Caco-2 (cell line): ENCODE measurements at regions not wholly inside any gene's neighbourhood (a gene's known extent, or its start where the extent isn't known, plus 50 kb on each side); places are given as distances from the start of the nearest gene placed in this dataset.

Experiments
- BruUV-seq: library from RNA; stranded (reverse); fragments of 400-500 nt; replicated peaks from 2 replicates; lab custom pipeline; 2021; lab: Mats Ljungman, UMichigan
- CTCF ChIA-PET: fragments of 300-600 bp; sonication (Branson Sonifier 250); formaldehyde crosslinking; loops from one replicate; lab custom pipeline; 2022; ENCODE audit warnings: antibody characterized with exemption; lab: Charles Lee
- POLR2A ChIA-PET: fragments of 300-600 bp; sonication (Branson Sonifier 250); formaldehyde crosslinking; loops from one replicate; lab custom pipeline; 2022; ENCODE audit warnings: antibody characterized with exemption; lab: Charles Lee
- DNase-seq, 2 experiments: peaks; one replicate each; pipeline versions ENCODE4 v3.0.0 to v3.0.0-alpha.2; 2020 to 2022
- H3K27me3 ChIP-seq: replicated peaks from 2 replicates; pipeline ENCODE4 v1.6.0; 2011; ENCODE audit warnings: low read length; ENCODE audit not compliant: control insufficient read depth, insufficient read depth
- H3K36me3 ChIP-seq: 2 replicates; pipeline ENCODE4 v1.5.1; 2011; ENCODE audit warnings: low read length; ENCODE audit not compliant: control insufficient read depth, insufficient read depth
- H3K4me1 ChIP-seq: fragments of 250-450 bp; sonication (Bioruptor Pico); 2 replicates; pipeline ENCODE4 v1.5.1; 2020; ENCODE audit warnings: mild to moderate bottlenecking
- H3K4me3 ChIP-seq: 2 replicates; pipeline ENCODE4 v1.5.1; 2011; ENCODE audit warnings: low read depth, mild to moderate bottlenecking, control low read depth, low read length
- H3K9me3 ChIP-seq: fragments of 250-450 bp; sonication (Bioruptor Pico); 2 replicates; pipeline ENCODE4 v1.5.1; 2020; ENCODE audit warnings: mild to moderate bottlenecking, moderate library complexity
- H3K27ac Mint-ChIP-seq: one replicate; pipeline ENCODE4 v1.8.0; 2022; ENCODE audit warnings: mixed read lengths; ENCODE audit not compliant: unreplicated experiment
- H3K27me3 Mint-ChIP-seq: one replicate; pipeline ENCODE4 v1.8.0; 2022; ENCODE audit warnings: mixed read lengths; ENCODE audit not compliant: insufficient read depth, unreplicated experiment
- H3K36me3 Mint-ChIP-seq: one replicate; pipeline ENCODE4 v1.8.0; 2022; ENCODE audit warnings: mild to moderate bottlenecking, mixed read lengths; ENCODE audit not compliant: insufficient read depth, unreplicated experiment
- H3K4me1 Mint-ChIP-seq: one replicate; pipeline ENCODE4 v1.8.0; 2022; ENCODE audit warnings: low read depth, mixed read lengths; ENCODE audit not compliant: unreplicated experiment
- H3K4me3 Mint-ChIP-seq: one replicate; pipeline ENCODE4 v1.8.0; 2022; ENCODE audit warnings: mild to moderate bottlenecking, moderate library complexity, mixed read lengths; ENCODE audit not compliant: unreplicated experiment
- H3K9me3 Mint-ChIP-seq: one replicate; pipeline ENCODE4 v1.8.0; 2022; ENCODE audit warnings: mixed read lengths; ENCODE audit not compliant: unreplicated experiment
- intact Hi-C: fragments of 100-400 bp; cut with micrococcal nuclease; formaldehyde crosslinking; loops from one replicate; pipeline ENCODE4 v1.10.0; 2022; ENCODE audit not compliant: unreplicated experiment
- TF ChIP-seq, protein P1 (sequence below), 2 experiments: fragments of 200-600 bp in 1 of 2; IDR thresholded peaks; 1 replicate in 1 of 2; 2 replicates in 1 of 2; pipeline versions ENCODE4 v1.5.1 to v1.8.0; 2011 to 2022; ENCODE audit warnings: antibody characterized with exemption in 1 of 2, control low read depth in 1 of 2, inconsistent platforms in 1 of 2, low read depth in 1 of 2, low read length in 1 of 2, mild to moderate bottlenecking in 1 of 2, moderate library complexity in 1 of 2; ENCODE audit not compliant: insufficient read depth in 1 of 2, severe bottlenecking in 1 of 2, unreplicated experiment in 1 of 2

DNA sequence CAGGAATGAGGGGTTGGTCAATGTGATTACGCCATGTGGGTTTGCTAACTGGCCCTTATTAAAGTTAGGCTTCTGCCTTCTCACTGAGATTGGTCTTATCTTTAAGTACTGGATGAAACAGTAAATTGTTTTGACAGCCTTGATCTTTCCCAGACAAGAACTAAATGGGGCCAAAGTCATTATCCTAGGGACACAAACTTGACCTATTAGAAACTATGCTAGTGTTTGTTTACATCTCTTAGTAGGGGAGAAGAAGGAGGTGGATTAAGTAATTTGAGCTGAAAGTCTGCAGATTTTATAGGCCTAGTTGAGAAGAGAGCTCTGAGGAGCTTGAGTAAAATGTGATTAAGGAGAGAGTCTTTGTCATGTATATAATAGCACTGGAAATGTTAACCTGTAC lies 386.9 kb downstream of the HTR7 start:
- no peaks in the 10 kb centered on the region for H3K4me1 ChIP-seq
- Mint-ChIP-seq H3K36me3 (no peaks in the 10 kb centered on the region), H3K4me3 (no peak overlapping the region), H3K9me3 (no peaks in the 10 kb centered on the region), H3K27ac (no peak overlapping the region), H3K4me1 (no peaks in the 10 kb centered on the region), H3K27me3 (no peaks in the 10 kb centered on the region)
- H3K27me3 ChIP-seq, result no peaks in the 10 kb centered on the region
- no peak overlapping the region for H3K4me3 ChIP-seq
- TF ChIP-seq, protein P1, sequence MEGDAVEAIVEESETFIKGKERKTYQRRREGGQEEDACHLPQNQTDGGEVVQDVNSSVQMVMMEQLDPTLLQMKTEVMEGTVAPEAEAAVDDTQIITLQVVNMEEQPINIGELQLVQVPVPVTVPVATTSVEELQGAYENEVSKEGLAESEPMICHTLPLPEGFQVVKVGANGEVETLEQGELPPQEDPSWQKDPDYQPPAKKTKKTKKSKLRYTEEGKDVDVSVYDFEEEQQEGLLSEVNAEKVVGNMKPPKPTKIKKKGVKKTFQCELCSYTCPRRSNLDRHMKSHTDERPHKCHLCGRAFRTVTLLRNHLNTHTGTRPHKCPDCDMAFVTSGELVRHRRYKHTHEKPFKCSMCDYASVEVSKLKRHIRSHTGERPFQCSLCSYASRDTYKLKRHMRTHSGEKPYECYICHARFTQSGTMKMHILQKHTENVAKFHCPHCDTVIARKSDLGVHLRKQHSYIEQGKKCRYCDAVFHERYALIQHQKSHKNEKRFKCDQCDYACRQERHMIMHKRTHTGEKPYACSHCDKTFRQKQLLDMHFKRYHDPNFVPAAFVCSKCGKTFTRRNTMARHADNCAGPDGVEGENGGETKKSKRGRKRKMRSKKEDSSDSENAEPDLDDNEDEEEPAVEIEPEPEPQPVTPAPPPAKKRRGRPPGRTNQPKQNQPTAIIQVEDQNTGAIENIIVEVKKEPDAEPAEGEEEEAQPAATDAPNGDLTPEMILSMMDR (IDR thresholded peaks at IDR 0.05; ENCODE audit: insufficient read depth in 1 of 2, low read depth in 1 of 2, low read length in 1 of 2, severe bottlenecking in 1 of 2, unreplicated experiment in 1 of 2), result no peak
- CTCF ChIA-PET, result no interaction called here
- no peaks in the 10 kb centered on the region for H3K9me3 ChIP-seq
- no peaks in the 10 kb centered on the region for H3K36me3 ChIP-seq
- no TSS peak for BruUV-seq
- intact Hi-C loops, result no loop called here
- POLR2A ChIA-PET, result no interaction called here
- no peak for DNase-seq

DNA sequence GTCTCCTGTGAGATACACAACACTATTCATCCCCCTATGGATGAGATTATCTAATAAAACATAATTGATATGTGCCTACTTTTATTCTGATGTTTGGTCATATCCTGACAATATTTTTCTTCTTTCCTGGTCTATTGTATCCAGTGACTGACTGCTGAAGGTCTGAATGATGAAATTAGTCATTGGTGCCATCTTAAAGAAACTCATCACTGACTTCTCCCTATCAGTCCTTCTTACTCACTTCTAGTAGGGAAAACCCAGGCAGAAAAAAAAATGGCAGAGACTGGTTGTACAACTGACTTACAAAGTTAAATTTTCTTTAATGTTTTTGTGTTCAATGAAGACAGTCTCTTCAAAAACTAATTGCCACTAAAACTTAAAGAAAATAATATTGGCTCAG lies 377.4 kb downstream of the HTR7 start:
- Histone ChIP-seq H3K27me3 (no peaks in the 10 kb centered on the region), H3K4me1 (no peaks in the 10 kb centered on the region), H3K9me3 (no peaks in the 10 kb centered on the region), H3K4me3 (no peak overlapping the region), H3K36me3 (no peaks in the 10 kb centered on the region)
- Mint-ChIP-seq H3K27me3 (no peaks in the 10 kb centered on the region), H3K4me3 (no peak overlapping the region), H3K4me1 (no peaks in the 10 kb centered on the region), H3K9me3 (no peaks in the 10 kb centered on the region), H3K27ac (no peak overlapping the region), H3K36me3 (no peaks in the 10 kb centered on the region)
- POLR2A ChIA-PET, result no interaction called here
- BruUV-seq, result no TSS peak
- DNase-seq, result no peak
- CTCF ChIA-PET, result no interaction called here
- intact Hi-C loops, result no loop called here
- TF ChIP-seq, protein P1 (IDR thresholded peaks at IDR 0.05; ENCODE audit: insufficient read depth in 1 of 2, low read depth in 1 of 2, low read length in 1 of 2, severe bottlenecking in 1 of 2, unreplicated experiment in 1 of 2), result no peak

DNA sequence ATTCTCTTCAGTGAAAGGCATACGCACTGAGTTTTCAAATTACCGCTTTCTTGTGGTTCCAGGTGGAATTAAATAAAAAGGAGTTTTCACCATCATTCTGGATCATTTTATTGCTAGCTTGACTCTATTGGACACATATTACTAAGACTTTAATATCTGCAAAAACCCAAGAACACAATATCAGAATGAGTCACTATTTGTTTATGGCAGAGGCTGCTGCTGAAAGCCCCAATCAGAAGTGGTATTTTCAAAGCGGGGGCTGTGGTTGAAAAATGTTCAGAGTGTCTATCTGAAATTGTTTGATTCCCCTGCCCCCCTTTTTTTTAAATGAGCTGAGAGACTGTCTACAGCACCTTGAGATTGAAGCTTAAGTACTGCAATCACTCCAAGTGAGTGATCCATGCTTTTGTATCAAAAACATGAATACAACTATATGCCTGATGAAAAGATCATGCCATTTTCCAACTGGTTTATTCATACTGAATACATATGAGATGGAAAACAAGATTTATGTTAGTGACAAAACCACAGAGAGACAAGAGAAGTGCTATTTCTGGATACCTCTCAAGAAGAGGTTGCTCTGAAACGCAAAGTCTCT lies 376.4 kb downstream of the HTR7 start:
- Mint-ChIP-seq H3K27ac (no peak overlapping the region), H3K4me1 (no peaks in the 10 kb centered on the region), H3K9me3 (no peaks in the 10 kb centered on the region), H3K36me3 (no peaks in the 10 kb centered on the region), H3K27me3 (no peaks in the 10 kb centered on the region), H3K4me3 (no peak overlapping the region)
- POLR2A ChIA-PET, result no interaction called here
- no peak for DNase-seq
- TF ChIP-seq, protein P1 (IDR thresholded peaks at IDR 0.05; ENCODE audit: insufficient read depth in 1 of 2, low read depth in 1 of 2, low read length in 1 of 2, severe bottlenecking in 1 of 2, unreplicated experiment in 1 of 2), result no peak
- Histone ChIP-seq H3K4me3 (no peak overlapping the region), H3K4me1 (no peaks in the 10 kb centered on the region), H3K27me3 (no peaks in the 10 kb centered on the region), H3K36me3 (no peaks in the 10 kb centered on the region), H3K9me3 (no peaks in the 10 kb centered on the region)
- intact Hi-C loops, result no loop called here
- BruUV-seq, result no TSS peak
- CTCF ChIA-PET, result no interaction called here
